ENCODE measurements at regions not wholly inside any gene's neighbourhood (a gene's known extent, or its start where the extent isn't known, plus 50 kb on each side); places are given as distances from the start of the nearest gene placed in this dataset.
"Not testable (repeated sequence)": the region's sequence is repeated elsewhere in the genome, so short reads cannot be mapped to it uniquely, and the experiment has no call there.

GRCh38 chr3:171915275-171915674 is 72.1 kb downstream of the TMEM212 start:
- DNase-seq = no peak

- DNase-seq = no peak
Observed at GRCh38 chr3:171916888-171917287, 73.7 kb downstream of the TMEM212 start.

- not testable (repeated sequence) for DNase-seq
Observed at GRCh38 chr3:171922629-171923028, 79.5 kb downstream of the TMEM212 start.

GRCh38 chr3:171923668-171924067 is 80.5 kb downstream of the TMEM212 start:
- DNase-seq = not testable (repeated sequence)

GRCh38 chr3:171924864-171925263 is 81.7 kb downstream of the TMEM212 start:
- not testable (repeated sequence) for DNase-seq

- no peak for DNase-seq
Observed at GRCh38 chr3:171932153-171932611, 89.0 kb downstream of the TMEM212 start.

GRCh38 chr3:171933441-171933840 is 90.3 kb downstream of the TMEM212 start:
- no peak for DNase-seq

- no peak for DNase-seq
Observed at GRCh38 chr3:171935261-171936123, 92.3 kb downstream of the TMEM212 start.

GRCh38 chr3:171936191-171936841 is 93.2 kb downstream of the TMEM212 start:
- DNase-seq = no peak

GRCh38 chr3:171939578-171939977 is 96.4 kb downstream of the TMEM212 start:
- DNase-seq = no peak

GRCh38 chr3:171940151-171940649 is 97.1 kb downstream of the TMEM212 start:
- DNase-seq = no peak

GRCh38 chr3:171943262-171944117 is 95.9 kb upstream of the FNDC3B start:
- no peak for DNase-seq

- no peak for DNase-seq
Observed at GRCh38 chr3:171944118-171945016, 95.0 kb upstream of the FNDC3B start.

GRCh38 chr3:171948674-171949073 is 90.7 kb upstream of the FNDC3B start:
- DNase-seq = no peak

- DNase-seq = no peak
Observed at GRCh38 chr3:171949554-171949953, 89.8 kb upstream of the FNDC3B start.

- no peak for DNase-seq
Observed at GRCh38 chr3:171950373-171950772, 89.0 kb upstream of the FNDC3B start.

- no peak for DNase-seq
Observed at GRCh38 chr3:171951597-171951996, 87.8 kb upstream of the FNDC3B start.

GRCh38 chr3:171953301-171954022 is 85.9 kb upstream of the FNDC3B start:
- no peak for DNase-seq

GRCh38 chr3:171954690-171955383 is 84.5 kb upstream of the FNDC3B start:
- DNase-seq = no peak

GRCh38 chr3:171955598-171955997 is 83.8 kb upstream of the FNDC3B start:
- DNase-seq = no peak
